HG02623 (cell line): ENCODE measurements at regions not wholly inside any gene's neighbourhood (a gene's known extent, or its start where the extent isn't known, plus 50 kb on each side); places are given as distances from the start of the nearest gene placed in this dataset.

ENCODE experiments used
- ATAC-seq: cut with Tn5 transposase; IDR thresholded peaks from one replicate; pipeline ENCODE4 v1.9.1; 2021; ENCODE audit warnings: moderate library complexity; ENCODE audit not compliant: unreplicated experiment

GRCh38 chr3:161555320-161555719, 58.7 kb downstream of the OTOL1 start:
- ATAC-seq = no peak

- no peak for ATAC-seq
Observed at GRCh38 chr3:161556533-161556932, 59.9 kb downstream of the OTOL1 start.

DNA sequence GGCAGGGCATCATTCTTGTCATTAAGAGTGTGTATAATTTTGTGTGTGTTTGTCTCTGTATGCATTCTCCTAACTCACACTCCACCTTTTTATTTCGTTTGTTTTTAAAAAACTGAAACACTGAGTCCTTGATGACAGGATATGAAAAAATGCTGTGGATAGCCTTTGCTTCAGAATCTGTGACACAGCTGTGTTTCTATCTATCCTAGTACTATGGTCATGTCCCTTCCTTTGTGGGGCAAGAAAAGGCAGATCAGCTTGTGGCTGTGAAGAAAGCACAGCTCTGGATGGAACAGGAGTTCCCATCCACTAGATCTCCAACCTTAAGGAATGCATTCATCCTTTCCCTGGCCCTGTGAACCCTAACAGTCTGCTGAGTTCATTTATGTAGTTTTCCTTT, 60.3 kb downstream of the OTOL1 start:
- no peak for ATAC-seq

DNA sequence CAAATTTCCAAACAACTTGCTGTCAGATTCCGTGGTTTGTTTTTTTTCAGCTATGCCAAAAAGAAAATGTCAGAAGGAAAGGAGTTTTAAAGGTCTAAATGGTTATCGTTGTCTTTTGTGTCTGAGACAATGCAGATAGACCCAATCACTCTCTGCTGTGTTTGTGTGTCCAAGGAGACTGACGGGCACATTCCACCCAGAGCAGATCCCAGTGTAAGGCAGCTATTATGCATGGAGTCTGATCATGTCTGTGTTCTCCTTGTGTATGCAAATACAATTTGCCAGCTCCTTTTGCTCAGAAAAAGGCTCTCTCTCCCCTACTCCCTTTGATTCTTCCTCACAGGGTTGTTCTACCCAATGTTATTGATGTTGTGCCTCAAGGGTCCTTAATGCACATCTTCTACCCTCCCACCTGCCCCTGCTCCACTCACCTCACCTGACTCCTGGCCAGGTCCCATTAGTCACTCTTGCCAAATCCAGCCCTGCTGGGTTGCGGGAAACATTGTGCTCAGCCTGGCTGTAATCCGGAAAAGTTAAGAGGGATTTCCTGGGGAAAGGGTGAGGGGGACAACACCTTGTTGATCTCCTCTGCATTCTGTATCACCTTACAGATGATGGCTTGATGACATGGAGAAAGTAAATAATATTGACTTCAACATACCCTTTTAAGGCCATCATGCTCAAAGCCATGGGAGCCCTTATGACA, 61.0 kb downstream of the OTOL1 start:
- no peak for ATAC-seq

GRCh38 chr3:161558236-161558635, 61.6 kb downstream of the OTOL1 start:
- no peak for ATAC-seq

DNA sequence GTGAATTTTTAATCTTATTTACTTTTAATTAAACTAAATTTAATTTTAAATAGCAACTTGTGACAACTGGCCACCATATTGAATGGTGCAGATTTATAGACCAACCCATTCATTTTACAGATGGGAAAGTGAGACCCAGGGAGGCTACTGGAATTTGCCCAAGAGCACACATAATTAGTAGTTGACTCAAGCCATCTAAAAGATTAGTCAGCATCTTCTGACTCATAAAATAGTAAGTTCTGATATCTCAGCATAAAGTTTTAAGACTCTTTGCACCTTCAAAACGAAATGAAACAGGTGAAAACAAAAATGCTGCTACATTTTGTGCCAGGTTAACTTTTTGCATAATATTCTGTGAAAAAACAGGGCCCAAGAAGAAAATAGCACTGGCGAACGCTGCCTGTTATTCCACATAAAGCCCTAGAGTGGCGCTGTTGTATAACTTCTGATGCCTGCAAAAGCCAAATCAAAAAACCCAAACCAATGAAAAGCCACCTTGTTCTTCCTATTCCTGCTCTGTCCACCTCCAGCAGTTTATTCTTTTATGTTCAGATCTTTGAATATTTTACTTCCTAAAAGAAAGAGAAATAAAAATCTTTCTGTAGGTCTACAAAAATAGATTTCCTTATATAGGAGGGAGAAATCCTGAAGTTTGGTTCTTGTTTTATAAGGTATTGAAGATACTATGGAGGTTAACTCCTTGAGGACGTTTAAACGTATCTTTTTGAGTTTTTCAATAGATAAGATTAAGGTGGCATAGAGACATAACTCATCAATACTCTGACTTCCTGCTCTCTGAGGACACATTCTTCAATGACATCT, 62.8 kb downstream of the OTOL1 start:
- ATAC-seq = no peak

DNA sequence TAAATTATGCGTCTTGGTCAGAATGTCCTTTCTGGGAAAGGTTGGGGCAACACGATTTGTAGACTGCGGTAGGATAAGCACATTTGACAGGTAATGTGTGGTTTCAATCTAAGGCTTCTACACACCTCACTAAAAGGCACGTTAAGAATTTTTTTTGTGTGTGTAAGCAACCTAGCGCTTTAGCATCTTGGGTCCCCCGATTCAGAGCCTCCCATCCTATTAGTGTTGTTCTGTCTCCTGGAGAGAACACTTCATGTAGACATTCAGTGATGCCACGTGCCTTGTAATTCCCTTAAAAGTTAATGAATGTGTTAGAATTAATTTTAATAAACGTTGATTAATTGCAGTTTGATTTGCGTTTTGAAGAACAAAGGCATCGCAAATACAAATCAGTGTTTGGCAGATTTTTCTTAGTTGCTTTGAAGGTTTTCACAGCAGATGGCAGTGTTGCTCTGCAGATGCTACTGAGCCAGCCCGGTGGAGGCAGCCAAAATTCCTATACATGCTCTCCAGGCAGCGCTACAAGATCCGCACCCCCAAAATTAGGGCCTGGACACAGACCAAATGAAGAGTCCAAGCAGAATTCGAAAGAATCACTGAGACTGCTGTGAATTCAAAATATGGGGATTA, 63.5 kb downstream of the OTOL1 start:
- no peak for ATAC-seq

DNA sequence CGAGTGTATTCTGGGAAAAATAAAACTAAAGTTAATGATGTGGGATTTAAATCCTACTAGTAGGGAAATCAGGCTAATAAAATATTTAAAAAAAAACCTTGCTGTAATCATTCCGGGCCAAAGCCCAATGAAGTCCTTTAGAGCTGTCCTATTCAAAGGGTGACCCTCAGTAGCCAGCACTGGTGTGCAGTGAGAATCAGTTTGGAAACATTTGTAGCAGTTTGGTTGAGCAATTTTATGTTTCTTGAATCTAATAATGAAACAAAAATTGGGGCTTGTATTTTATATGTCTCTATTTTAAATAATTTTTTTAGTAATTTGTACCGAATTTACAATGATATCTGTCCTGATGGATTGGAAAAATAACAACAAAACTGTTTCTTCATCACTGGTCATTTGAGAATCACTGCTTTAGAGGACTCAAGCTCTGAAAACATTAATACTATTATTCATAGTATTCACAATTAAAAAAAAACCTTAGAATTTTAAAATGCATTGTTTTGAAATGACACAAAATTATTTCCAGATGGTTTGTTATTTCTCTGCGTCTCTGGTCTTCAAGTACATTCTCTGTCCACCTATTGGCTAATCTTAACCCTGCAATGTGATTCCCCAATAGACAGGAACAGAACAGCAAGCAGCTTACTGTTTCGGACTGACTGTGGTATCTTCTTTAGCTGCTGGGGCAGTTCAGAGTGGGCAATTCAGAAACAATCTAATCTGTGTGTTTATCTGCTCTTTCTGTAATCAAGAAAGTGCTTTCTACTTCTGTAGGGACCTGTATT, 71.2 kb downstream of the OTOL1 start:
- no peak for ATAC-seq

DNA sequence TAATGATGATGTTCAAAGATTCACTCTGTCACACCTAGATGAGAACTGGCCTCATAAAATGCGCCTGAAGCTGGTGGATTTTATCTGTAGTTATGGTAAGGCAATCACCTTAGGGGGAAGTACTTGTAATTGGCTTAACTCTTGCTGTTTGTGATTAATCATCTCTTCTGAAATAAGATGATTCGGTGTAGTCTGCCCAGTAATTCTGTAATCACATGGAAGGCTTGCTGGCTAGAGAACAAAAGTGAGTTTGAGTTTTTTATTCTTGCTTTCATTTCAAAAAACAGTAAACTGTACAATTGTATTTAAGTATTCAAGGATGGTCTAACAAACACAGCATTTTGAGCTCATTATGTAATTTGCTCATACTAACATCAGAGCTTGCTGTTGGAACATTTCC, 72.1 kb downstream of the OTOL1 start:
- no peak for ATAC-seq

DNA sequence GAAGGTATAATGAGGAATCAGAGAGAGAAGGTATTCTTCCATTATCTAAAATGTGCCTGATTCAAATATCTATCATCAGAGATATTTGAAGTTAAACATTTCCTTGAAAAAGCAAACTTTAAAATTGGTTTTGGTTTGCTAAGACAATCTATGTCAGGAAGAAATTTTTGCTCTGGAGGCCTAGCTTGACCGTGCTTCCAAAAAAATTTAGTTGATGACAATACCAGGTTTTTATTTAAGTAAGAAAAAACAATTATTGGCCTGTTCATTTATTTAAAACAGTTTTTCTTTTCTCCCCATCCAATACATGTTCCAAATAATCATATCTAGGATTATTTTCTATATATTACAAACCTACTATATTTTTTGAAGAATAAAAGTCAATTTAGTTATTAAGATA, 75.3 kb downstream of the OTOL1 start:
- no peak for ATAC-seq

- ATAC-seq = no peak
Observed at GRCh38 chr3:161573136-161573535, 76.5 kb downstream of the OTOL1 start.

DNA sequence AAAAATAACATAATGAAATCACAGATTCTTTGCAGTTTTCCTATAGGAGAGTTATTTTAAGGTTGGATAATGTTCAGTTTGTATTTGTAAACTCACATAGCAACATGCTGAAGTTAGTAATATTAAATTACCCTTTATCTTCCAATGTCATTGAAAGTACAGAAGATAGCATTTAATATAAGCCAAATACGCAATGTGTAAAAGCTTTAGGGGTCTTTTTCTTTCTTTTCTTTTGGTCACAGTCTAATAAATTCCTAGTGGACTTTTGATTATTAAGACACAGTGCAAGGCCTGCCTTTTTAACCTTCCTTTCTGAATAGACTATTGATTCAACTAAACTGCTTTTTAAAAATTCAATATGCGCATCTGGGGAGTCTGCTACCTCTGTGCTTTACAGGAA, 79.3 kb downstream of the OTOL1 start:
- ATAC-seq = no peak

DNA sequence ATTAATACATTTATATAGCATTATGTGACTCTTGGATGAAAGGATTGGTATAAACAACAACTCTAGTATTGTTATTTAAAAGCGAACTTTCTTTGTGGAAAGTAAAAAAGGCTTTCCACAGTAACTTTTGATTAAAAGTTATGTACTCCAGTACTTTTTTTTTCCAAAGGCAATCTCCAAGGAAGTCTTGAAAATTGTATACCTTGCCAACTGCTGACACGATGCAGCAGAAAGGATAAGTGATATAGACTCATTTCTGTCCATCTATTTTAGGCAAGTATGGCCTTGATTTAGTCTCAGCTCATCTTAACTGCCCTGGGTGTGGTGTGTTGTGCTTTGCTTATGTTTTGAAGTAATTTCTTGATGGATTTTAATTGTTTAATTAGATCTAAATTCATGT, 79.7 kb downstream of the OTOL1 start:
- no peak for ATAC-seq

GRCh38 chr3:161576714-161577510, 80.3 kb downstream of the OTOL1 start:
- ATAC-seq = no peak

- ATAC-seq = no peak
Observed at GRCh38 chr3:161577662-161578061, 81.1 kb downstream of the OTOL1 start.

- no peak for ATAC-seq
Observed at GRCh38 chr3:161579395-161580126, 83.0 kb downstream of the OTOL1 start.

DNA sequence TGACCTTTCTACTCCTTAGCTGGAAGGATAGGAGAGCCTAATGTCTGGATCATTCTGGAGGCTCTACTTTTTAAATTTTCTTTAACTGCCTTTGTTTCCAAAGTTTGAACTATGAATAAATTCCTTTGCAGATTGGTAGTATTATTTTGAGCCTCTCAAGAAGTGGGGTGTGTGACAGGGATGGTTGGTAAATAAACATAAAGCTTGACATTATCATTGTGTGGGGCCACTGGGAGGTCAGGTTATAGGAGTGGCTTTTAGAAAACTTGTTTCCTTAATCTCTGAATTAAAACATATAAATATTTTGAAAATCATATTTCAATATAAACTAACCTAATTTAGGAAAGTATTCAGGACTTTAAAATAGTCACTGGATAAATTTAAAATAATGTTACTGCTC, 89.3 kb downstream of the OTOL1 start:
- no peak for ATAC-seq

GRCh38 chr3:161586556-161587235, 90.1 kb downstream of the OTOL1 start:
- no peak for ATAC-seq

DNA sequence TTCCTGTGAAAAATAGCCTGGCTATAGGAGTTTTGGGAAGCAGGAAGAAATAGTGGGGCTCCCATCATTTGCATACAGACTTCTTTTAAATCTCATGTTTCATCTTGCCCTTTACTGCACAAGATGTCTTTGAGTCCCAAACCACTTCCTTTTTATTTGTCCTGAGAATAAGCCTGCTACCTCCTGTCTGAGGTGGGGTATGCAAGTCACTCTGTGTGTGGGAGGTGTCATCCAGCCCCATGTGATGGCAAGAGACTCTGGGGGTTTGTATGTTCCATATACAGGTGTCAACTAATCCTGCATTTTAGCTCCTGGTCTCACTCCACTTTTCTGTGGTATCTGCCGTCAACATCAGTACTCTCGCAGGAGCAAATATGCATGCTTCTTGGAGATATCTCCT, 102.0 kb downstream of the OTOL1 start:
- no peak for ATAC-seq
